Lower lobe of right lung (tissue), 2 donors: ENCODE measurements at regions not wholly inside any gene's neighbourhood (a gene's known extent, or its start where the extent isn't known, plus 50 kb on each side); places are given as distances from the start of the nearest gene placed in this dataset.

Source experiments
- ATAC-seq, 2 donors: fragments of 200-7000 bp; cut with Tn5 transposase; one replicate each; pipeline ENCODE4 v1.9.1; 2020 to 2022; ENCODE audit warnings: mild to moderate bottlenecking in 2 of 2, moderate library complexity in 2 of 2
- DNase-seq: peaks from one replicate; pipeline ENCODE4 v3.0.0-alpha.2; 2020
- H3K27ac ChIP-seq: fragments of 200-600 bp; one replicate; pipeline ENCODE4 v1.8.0; 2022
- H3K27me3 ChIP-seq: fragments of 200-600 bp; one replicate; pipeline ENCODE4 v1.8.0; 2022; ENCODE audit warnings: low read depth
- H3K36me3 ChIP-seq: fragments of 200-600 bp; one replicate; pipeline ENCODE4 v1.8.0; 2022; ENCODE audit warnings: mild to moderate bottlenecking
- H3K4me1 ChIP-seq: fragments of 200-600 bp; one replicate; pipeline ENCODE4 v1.8.0; 2022
- H3K4me3 ChIP-seq: fragments of 200-600 bp; one replicate; pipeline ENCODE4 v1.8.0; 2022; ENCODE audit warnings: mild to moderate bottlenecking
- H3K9me3 ChIP-seq: fragments of 200-600 bp; one replicate; pipeline ENCODE4 v1.8.0; 2022
- intact Hi-C: fragments of 100-400 bp; cut with DNase I; formaldehyde crosslinking; loops from one replicate; pipeline ENCODE4 v1.11.0; 2022
- TF ChIP-seq, protein P1 (sequence below): fragments of 200-600 bp; IDR thresholded peaks from one replicate; pipeline ENCODE4 v1.8.0; 2022; ENCODE audit warnings: antibody characterized with exemption, mild to moderate bottlenecking
- donor health status: DM: no; HTN: yes; CAD: no; lungs with severe emphysema.

DNA sequence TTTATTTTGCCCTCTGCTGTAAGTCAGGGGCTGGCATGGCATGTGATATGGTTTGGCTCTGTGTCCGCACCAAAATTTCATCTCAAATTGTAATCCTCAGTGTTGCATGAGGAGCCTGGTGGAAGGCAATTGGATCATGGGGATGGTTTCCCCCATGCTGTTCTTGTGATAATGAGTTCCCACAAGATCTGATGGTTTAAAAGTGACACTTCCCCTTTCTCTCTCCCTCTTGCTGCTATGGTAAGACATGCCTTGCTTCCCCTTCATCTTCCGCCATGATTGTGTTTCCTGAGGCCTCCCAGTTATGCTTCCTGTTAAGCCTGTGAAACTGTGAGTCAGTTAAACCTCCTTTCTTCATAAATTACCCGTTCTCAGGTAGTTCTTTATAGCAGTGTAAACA is 72.0 kb upstream of the MSX1 start:
- peaks cover 15% of the 10 kb centered on the region for H3K9me3 ChIP-seq
- DNase-seq = no peak
- H3K4me1 ChIP-seq = no peaks in the 10 kb centered on the region
- TF ChIP-seq, protein P1, sequence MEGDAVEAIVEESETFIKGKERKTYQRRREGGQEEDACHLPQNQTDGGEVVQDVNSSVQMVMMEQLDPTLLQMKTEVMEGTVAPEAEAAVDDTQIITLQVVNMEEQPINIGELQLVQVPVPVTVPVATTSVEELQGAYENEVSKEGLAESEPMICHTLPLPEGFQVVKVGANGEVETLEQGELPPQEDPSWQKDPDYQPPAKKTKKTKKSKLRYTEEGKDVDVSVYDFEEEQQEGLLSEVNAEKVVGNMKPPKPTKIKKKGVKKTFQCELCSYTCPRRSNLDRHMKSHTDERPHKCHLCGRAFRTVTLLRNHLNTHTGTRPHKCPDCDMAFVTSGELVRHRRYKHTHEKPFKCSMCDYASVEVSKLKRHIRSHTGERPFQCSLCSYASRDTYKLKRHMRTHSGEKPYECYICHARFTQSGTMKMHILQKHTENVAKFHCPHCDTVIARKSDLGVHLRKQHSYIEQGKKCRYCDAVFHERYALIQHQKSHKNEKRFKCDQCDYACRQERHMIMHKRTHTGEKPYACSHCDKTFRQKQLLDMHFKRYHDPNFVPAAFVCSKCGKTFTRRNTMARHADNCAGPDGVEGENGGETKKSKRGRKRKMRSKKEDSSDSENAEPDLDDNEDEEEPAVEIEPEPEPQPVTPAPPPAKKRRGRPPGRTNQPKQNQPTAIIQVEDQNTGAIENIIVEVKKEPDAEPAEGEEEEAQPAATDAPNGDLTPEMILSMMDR = no peak
- H3K4me3 ChIP-seq = no peak overlapping the region
- H3K27ac ChIP-seq = no peak overlapping the region
- intact Hi-C loops = no loop called here
- no peaks in the 10 kb centered on the region for H3K36me3 ChIP-seq
- ATAC-seq = no peak
- H3K27me3 ChIP-seq = no peaks in the 10 kb centered on the region

DNA sequence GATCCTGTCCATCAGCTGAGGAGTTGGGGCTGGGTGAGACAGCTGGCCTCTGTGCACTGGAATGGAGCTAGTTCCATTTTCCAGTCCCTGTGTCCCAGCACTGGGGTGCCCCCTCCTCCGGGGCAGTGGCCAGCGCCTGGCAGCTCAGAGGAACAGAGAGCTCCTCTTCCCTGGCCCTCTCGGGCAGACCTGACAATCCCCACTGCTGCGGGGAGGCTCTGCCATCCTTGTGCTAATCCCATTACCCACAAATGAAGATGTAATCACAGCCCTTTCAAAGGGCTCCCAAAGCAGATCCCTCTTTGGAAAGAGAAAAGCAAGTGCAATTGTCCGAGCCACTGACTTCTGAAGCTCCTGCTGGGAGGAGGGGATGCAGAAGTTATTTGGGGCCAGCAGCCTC is 75.1 kb upstream of the MSX1 start:
- no peak for DNase-seq
- Histone ChIP-seq H3K9me3 (peaks cover 10% of the 10 kb centered on the region), H3K4me1 (no peaks in the 10 kb centered on the region), H3K27me3 (no peaks in the 10 kb centered on the region), H3K27ac (no peak overlapping the region), H3K36me3 (no peaks in the 10 kb centered on the region), H3K4me3 (no peak overlapping the region)
- TF ChIP-seq, protein P1 = no peak
- intact Hi-C loops = no loop called here
- no peak for ATAC-seq

DNA sequence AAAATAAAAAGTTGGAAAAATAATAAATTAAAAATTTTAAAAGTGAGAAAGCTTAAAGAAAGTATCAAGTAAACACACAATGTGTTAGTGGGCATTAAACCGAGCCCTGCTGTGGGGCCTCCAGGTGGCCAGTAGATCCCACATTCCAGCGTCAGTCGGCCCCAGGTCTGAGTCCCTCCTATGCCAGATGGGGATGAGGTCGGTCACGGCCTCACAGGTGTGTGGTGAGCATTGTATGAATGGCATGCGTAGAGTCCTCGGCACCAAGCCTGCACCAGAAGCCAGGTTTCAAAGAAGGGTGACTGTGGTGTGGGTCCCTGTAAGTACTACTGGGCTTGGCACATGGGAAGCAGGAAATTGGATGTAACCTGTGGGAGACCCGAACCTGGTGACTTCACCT is 75.6 kb upstream of the MSX1 start:
- H3K9me3 ChIP-seq = peaks cover 5% of the 10 kb centered on the region
- H3K4me1 ChIP-seq = no peaks in the 10 kb centered on the region
- H3K27ac ChIP-seq = no peak overlapping the region
- TF ChIP-seq, protein P1 = no peak
- no peak overlapping the region for H3K4me3 ChIP-seq
- intact Hi-C loops = no loop called here
- DNase-seq (no peak), ATAC-seq (no peak)
- H3K27me3 ChIP-seq = no peaks in the 10 kb centered on the region
- H3K36me3 ChIP-seq = no peaks in the 10 kb centered on the region

DNA sequence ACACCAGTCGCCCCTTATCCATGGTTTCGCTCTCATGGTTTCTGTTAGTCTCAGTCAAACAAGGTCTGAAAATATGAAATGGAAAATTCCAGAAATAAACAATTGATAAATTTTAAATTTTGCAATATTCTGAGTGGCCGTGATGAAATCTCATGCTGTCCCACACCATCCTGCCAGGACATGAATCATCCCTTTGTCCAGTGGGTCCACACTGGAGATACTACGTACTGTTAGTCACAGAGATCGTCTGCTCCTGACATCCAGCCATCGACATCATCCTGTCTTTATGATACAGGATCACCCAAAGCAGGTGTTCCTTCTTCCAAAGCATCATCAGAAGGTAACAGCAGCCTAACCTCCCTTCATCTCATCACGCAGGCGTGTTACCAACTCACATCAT is 76.5 kb upstream of the MSX1 start:
- Histone ChIP-seq H3K4me1 (no peaks in the 10 kb centered on the region), H3K9me3 (no peaks in the 10 kb centered on the region), H3K27ac (no peak overlapping the region), H3K27me3 (no peaks in the 10 kb centered on the region), H3K4me3 (no peak overlapping the region), H3K36me3 (no peaks in the 10 kb centered on the region)
- intact Hi-C loops = no loop called here
- ATAC-seq (no peak), DNase-seq (no peak)
- TF ChIP-seq, protein P1 = no peak

DNA sequence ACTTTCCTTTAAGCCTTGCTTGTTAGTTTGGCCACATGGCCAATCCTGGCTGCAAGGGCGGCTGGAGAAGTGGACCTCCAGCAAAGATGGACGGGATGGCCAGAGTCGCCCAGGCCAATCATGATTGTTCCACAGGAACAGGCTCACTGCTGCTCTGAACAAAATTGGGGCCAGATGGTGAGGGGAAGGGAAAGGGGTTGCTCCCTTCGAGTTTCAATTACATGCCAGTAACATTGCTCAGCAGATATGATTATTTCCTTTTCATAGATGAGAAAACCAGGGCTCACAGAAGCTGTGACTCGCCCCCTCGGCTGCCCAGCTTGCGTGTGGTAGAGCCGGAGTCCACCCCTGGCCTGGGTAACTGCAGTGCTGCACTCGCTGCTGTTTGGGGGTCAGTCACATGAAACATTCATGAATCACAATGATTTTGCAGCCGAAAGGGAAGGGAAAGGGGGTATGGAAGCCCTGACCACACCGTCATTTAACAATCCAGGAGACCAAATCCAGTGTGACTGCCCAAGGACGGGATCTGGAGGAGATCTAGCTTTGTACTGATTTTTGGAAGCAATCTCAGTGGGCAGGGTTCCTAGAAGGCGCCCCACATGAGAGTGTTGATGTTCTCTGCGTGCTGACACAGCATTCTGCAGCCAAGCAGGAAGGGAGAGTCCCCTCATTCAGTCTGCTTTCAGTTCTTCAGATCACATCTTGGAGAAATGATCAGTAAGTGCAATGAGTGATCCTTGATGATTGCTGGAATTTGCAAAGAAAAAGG is 77.3 kb upstream of the MSX1 start:
- TF ChIP-seq, protein P1 = no peak
- ATAC-seq (no peak), DNase-seq (no peak)
- no peaks in the 10 kb centered on the region for H3K27me3 ChIP-seq
- no peaks in the 10 kb centered on the region for H3K36me3 ChIP-seq
- H3K27ac ChIP-seq = no peak overlapping the region
- H3K9me3 ChIP-seq = no peaks in the 10 kb centered on the region
- no peaks in the 10 kb centered on the region for H3K4me1 ChIP-seq
- intact Hi-C loops = no loop called here
- no peak overlapping the region for H3K4me3 ChIP-seq
